ENCODE measurements at regions not wholly inside any gene's neighbourhood (a gene's known extent, or its start where the extent isn't known, plus 50 kb on each side); places are given as distances from the start of the nearest gene placed in this dataset.
"Not testable (repeated sequence)": the region's sequence is repeated elsewhere in the genome, so short reads cannot be mapped to it uniquely, and the experiment has no call there.

DNA sequence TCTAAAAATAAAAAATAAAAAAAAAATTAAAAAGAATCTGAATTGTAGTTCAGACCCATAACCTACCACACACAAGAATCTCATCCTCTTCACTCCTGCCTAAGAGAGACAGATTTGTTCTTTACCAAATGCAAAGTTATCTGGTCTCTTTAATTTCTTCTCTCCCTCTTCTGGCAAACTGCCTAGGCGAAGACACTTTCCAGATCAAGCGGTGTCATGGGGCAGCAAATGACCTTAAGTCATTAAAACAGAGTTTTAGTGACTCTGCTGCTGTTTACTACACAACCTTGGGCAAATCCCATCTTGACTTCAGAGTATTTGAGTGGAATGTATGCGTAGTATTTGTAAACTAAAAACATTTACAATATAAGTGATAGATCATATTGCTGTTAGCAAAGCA lies 60.9 kb upstream of the NID2 start:
- no peak for DNase-seq (ENCODE audit: low read depth)
- in situ Hi-C loops (cut with HindIII; ENCODE audit: low pct_unique_long_range_greater_than_20kb, low sequenced_read_pairs), result no loop called here

DNA sequence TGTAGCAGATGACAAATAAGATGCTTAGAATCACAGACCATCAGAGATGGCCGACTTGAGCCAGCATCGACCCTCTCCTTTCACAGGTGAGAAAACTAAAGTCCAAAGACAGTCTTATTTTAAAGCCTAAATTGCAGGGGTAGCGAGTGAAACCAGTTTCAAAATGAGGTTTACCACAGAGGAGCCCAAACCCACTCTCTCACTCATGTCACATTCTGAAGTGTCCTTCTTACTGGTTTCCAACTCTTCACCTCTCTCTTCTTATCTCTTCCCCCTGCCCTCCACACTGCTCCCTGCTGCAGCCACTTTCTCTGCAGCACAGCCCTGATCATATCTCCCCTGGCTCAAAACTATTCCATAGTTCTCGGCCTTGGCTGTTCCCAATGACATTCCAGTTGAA lies 57.0 kb upstream of the NID2 start:
- no peak for DNase-seq (ENCODE audit: low read depth)
- in situ Hi-C loops (cut with HindIII; ENCODE audit: low pct_unique_long_range_greater_than_20kb, low sequenced_read_pairs), result no loop called here

DNA sequence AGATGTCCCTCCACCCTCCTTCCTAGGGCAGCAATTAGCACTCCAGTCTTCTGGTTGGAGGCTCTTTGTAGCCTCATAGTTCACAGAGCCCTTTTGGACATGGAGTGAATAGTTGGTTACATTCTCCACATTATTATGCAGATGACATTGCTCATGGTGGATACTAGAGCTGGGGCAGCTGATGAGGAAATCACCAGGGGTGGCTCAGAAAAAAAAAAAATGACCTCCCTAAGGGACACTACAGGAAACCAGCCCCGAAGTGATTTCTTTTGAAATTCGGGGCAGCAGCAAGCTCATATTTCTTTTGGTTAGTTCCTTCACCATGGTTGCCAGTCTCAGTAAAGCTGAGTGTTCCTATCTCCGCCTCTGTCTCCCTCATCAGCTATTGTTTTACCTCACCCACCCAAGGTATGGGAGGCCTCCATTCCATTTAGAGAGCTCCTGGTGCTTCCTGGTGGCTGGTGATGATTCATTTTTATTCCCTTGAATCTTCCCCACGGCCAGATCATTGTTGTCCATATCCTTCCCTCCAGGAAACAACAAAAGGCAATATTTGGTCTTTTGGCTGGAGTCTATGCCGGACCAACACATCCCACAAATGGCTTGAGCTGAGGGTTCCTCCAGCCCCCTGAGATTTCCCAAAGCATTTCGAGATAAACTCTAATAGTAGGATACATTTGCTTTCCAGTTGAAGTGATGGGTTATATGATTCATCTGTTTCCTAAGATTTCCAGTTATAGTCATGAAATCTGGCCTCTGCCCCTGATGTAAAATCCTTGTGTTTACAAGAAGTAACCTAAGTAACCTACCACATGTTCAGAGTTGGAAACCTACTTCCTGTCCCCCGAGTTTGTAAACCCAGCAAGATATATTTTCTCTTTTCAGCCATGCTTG lies 56.2 kb upstream of the NID2 start:
- in situ Hi-C loops (cut with HindIII; ENCODE audit: low pct_unique_long_range_greater_than_20kb, low sequenced_read_pairs), result no loop called here
- peak; percentile 26 for DNase-seq (ENCODE audit: low read depth)

DNA sequence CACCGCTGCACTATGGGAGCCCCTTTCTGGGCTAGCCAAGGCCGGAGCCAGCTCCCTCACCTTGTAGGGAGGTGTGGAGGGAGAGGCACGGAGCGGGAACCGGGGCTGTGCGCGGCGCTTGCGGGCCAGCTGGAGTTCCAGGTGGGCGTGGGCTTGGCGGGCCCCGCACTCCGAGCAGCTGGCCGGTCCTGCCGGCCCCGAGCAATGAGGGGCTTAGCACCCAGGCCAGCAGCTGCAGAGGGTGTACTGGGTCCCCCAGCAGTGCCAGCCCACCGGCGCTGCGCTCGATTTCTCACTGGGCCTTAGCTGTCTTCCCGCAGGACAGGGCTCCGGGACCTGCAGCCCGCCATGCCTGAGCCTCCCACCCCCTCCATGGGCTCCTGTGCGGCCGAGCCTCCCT lies 53.3 kb upstream of the NID2 start:
- DNase-seq (ENCODE audit: low read depth); in situ Hi-C loops (cut with HindIII; ENCODE audit: low pct_unique_long_range_greater_than_20kb, low sequenced_read_pairs): not testable (repeated sequence)

DNA sequence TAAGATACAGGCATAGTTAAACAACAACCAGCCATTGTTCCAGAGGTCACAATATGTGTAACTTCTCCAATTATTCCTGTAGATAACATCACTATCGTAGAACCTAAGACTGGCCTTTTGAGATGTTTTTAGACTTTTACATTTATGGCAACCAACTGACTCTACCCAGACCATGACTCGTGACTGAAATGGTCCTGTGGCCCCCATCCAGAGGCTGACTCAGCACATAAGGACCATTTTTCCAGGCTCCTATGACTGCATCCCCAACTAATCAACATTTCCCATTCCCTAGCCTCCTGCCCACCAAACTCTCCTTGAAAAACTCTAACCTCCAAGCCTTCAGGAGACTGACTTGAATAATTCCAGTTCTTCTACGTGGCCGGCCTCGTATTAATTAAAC lies 52.6 kb upstream of the NID2 start:
- no peak for DNase-seq (ENCODE audit: low read depth)
- in situ Hi-C loops (cut with HindIII; ENCODE audit: low pct_unique_long_range_greater_than_20kb, low sequenced_read_pairs), result no loop called here

DNA sequence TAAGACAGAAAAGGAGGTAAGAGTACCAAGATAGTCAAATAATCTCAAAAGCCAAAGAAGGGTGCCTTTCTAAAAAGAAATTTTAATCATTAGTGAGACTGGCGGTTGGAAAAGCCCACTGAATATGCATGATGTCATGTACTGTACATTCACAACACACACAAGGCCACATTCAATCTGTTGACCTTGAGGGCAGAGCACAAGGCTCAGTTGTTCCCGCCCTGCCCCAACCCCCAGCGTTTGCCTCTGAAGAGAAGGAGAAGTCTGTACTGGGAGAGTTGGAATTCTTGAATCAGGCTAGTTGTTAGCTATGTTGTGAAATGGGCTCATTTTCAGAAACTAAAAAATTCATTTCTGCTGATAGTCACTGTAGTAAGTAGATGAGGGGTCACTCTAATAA lies 50.2 kb upstream of the NID2 start:
- in situ Hi-C loops (cut with HindIII; ENCODE audit: low pct_unique_long_range_greater_than_20kb, low sequenced_read_pairs), result no loop called here
- no peak for DNase-seq (ENCODE audit: low read depth)
